CD14-positive monocyte (primary cell): ENCODE measurements at regions not wholly inside any gene's neighbourhood (a gene's known extent, or its start where the extent isn't known, plus 50 kb on each side); places are given as distances from the start of the nearest gene placed in this dataset.

Source experiments
- DNase-seq, 3 donors: peaks; one replicate each; pipeline ENCODE4 v3.0.0-alpha.2; 2011 to 2022
- H2AFZ ChIP-seq: 2 replicates; pipeline ENCODE4 v1.6.0; 2012; ENCODE audit warnings: mild to moderate bottlenecking, low read depth, low read length, inconsistent platforms; ENCODE audit not compliant: insufficient read depth, poor library complexity, severe bottlenecking
- H3K27ac ChIP-seq, 2 donors: 1 replicate in 1 of 2; 2 replicates in 1 of 2; pipeline ENCODE4 v1.5.1; 2012 to 2013; ENCODE audit warnings: low read length in 2 of 2, control low read depth in 1 of 2, inconsistent platforms in 1 of 2, low read depth in 1 of 2, mild to moderate bottlenecking in 1 of 2
- H3K27me3 ChIP-seq, 2 donors: one replicate each; pipeline versions ENCODE4 v1.6.0 to v1.6.1; 2011 to 2013; ENCODE audit warnings: low read length in 2 of 2; ENCODE audit not compliant: control insufficient read depth in 2 of 2, insufficient read depth in 2 of 2
- H3K36me3 ChIP-seq, 2 donors: replicated peaks in 1 of 2; 1 replicate in 1 of 2; 2 replicates in 1 of 2; pipeline versions ENCODE4 v1.5.1 to v1.6.1; 2012 to 2013; ENCODE audit warnings: low read length in 2 of 2, control low read depth in 1 of 2, inconsistent platforms in 1 of 2, mild to moderate bottlenecking in 1 of 2; ENCODE audit not compliant: insufficient read depth in 2 of 2, control insufficient read depth in 1 of 2
- H3K4me1 ChIP-seq, 2 donors: 1 replicate in 1 of 2; 2 replicates in 1 of 2; pipeline versions ENCODE4 v1.5.1 to v1.6.1; 2012 to 2013; ENCODE audit warnings: low read length in 2 of 2, control low read depth in 1 of 2, inconsistent platforms in 1 of 2, mild to moderate bottlenecking in 1 of 2, moderate library complexity in 1 of 2; ENCODE audit not compliant: insufficient read depth in 2 of 2, control insufficient read depth in 1 of 2
- H3K4me2 ChIP-seq: replicated peaks from 2 replicates; pipeline ENCODE3; 2012; ENCODE audit warnings: low read length, moderate library complexity, mild to moderate bottlenecking; ENCODE audit not compliant: poor library complexity, severe bottlenecking; ENCODE audit errors: extremely low read depth
- H3K4me3 ChIP-seq, 3 experiments: fragments of 200-600 bp in 1 of 3; sonication (generic) in 1 of 3; replicated peaks in 1 of 3; 1 replicate in 2 of 3; 2 replicates in 1 of 3; pipeline ENCODE4 v1.5.1; 2011 to 2013; ENCODE audit warnings: low read length in 3 of 3, mild to moderate bottlenecking in 3 of 3, control low read depth in 2 of 3, low read depth in 2 of 3, inconsistent platforms in 1 of 3, moderate library complexity in 1 of 3
- H3K79me2 ChIP-seq: 2 replicates; pipeline ENCODE4 v1.6.0; 2012; ENCODE audit warnings: mild to moderate bottlenecking, control low read depth, inconsistent platforms, low read length, moderate library complexity; ENCODE audit not compliant: insufficient read depth
- H3K9ac ChIP-seq: 2 replicates; pipeline ENCODE4 v1.6.0; 2017; ENCODE audit warnings: low read length, mild to moderate bottlenecking; ENCODE audit not compliant: insufficient read depth, poor library complexity, severe bottlenecking
- H3K9me3 ChIP-seq, 2 donors: replicated peaks in 1 of 2; 1 replicate in 1 of 2; 2 replicates in 1 of 2; pipeline versions ENCODE4 v1.5.1 to v1.6.1; 2012 to 2013; ENCODE audit warnings: low read length in 2 of 2, control low read depth in 1 of 2; ENCODE audit not compliant: control insufficient read depth in 1 of 2, insufficient read depth in 1 of 2
- H4K20me1 ChIP-seq: 2 replicates; pipeline ENCODE4 v1.6.0; 2012; ENCODE audit warnings: mild to moderate bottlenecking, low read length, control low read depth, moderate library complexity; ENCODE audit not compliant: insufficient read depth
- H3K27ac Mint-ChIP-seq, 7 donors: one replicate each; pipeline ENCODE4 v1.8.0; 2020; ENCODE audit warnings: mild to moderate bottlenecking in 7 of 7, mixed read lengths in 7 of 7, moderate library complexity in 6 of 7, inconsistent platforms in 2 of 7
- H3K27me3 Mint-ChIP-seq, 3 donors: one replicate each; pipeline ENCODE4 v1.8.0; 2021 to 2022; ENCODE audit warnings: low read depth in 3 of 3, mild to moderate bottlenecking in 3 of 3, mixed read lengths in 3 of 3, moderate library complexity in 3 of 3, inconsistent platforms in 1 of 3
- H3K36me3 Mint-ChIP-seq, 2 donors: one replicate each; pipeline ENCODE4 v1.8.0; 2020; ENCODE audit warnings: mixed read lengths in 2 of 2, inconsistent platforms in 1 of 2, mild to moderate bottlenecking in 1 of 2
- H3K4me1 Mint-ChIP-seq: one replicate; pipeline ENCODE4 v1.8.0; 2020; ENCODE audit warnings: mild to moderate bottlenecking, mixed read lengths
- H3K4me3 Mint-ChIP-seq, 2 donors: one replicate each; pipeline ENCODE4 v1.8.0; 2020; ENCODE audit warnings: mild to moderate bottlenecking in 2 of 2, mixed read lengths in 2 of 2, moderate library complexity in 1 of 2
- H3K9me3 Mint-ChIP-seq, 7 donors: one replicate each; pipeline ENCODE4 v1.8.0; 2020 to 2022; ENCODE audit warnings: mixed read lengths in 7 of 7, mild to moderate bottlenecking in 6 of 7, moderate library complexity in 6 of 7, inconsistent platforms in 2 of 7
- CTCF ChIP-seq: fragments of 200-600 bp; IDR thresholded peaks from one replicate; pipeline ENCODE4 v1.8.0; 2022; ENCODE audit warnings: antibody characterized with exemption, mild to moderate bottlenecking
- WGBS: methylation state at CpG from one replicate; pipeline ENCODE4 v1.1.5; 2013; ENCODE audit warnings: missing lambda C conversion rate; ENCODE audit not compliant: insufficient coverage; 5-methylcytosine and 5-hydroxymethylcytosine counted together
- intact Hi-C, 2 donors: fragments of 100-400 bp; cut with micrococcal nuclease; formaldehyde crosslinking; loops; one replicate each; pipeline versions ENCODE4 v1.15.0 to v1.15.1; 2023

- no peaks in the 10 kb centered on the region for H3K27me3 ChIP-seq
- TF ChIP-seq CTCF: no peak
- no peak overlapping the region for H3K27ac ChIP-seq
- H3K4me3 ChIP-seq: no peak overlapping the region
- H3K9me3 ChIP-seq: peaks cover 4 to 6% of the 10 kb centered on the region in 2 donors
- H3K36me3 ChIP-seq: no peaks in the 10 kb centered on the region
- no CpG with 5 or more reads among the region's 1 CpG for WGBS
- Mint-ChIP-seq H3K4me3 (no peak overlapping the region), H3K36me3 (no peaks in the 10 kb centered on the region), H3K4me1 (no peaks in the 10 kb centered on the region), H3K27ac (no peak overlapping the region), H3K9me3 (peaks cover 0 to 14% (median 6%) of the 10 kb centered on the region in 7 donors), H3K27me3 (no peaks in the 10 kb centered on the region)
- H3K4me2 ChIP-seq: no peak overlapping the region
- H3K9ac ChIP-seq: no peak overlapping the region
- no peaks in the 10 kb centered on the region for H4K20me1 ChIP-seq
- H2AFZ ChIP-seq: no peak overlapping the region
- intact Hi-C loops: no loop called here
- no peaks in the 10 kb centered on the region for H3K4me1 ChIP-seq
- H3K79me2 ChIP-seq: no peaks in the 10 kb centered on the region
- no peak for DNase-seq
These were observed 473.7 kb upstream of the LMCD1 start for GRCh38 chr3:8027954-8028353.

DNA sequence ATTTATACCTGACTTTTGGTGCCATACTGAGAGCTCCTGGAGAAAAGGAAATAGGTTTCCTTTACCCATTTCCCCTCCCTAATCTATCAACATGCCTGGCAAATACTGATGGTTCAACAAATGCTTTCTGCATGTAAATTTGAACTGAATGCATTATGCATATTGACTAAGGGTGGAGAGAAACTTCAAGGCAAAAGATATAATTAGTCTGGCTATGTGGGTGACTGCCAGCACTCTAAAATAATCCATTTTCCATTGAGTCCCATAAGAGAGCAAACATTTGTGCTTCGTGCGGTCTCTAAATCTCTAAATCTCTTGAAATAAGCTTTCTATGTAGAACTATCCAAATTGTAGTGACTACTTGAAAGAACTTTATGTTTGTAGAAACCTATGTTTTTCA is 451.3 kb upstream of the LMCD1 start:
- DNase-seq: no peak
- Histone ChIP-seq H3K27me3 (no peaks in the 10 kb centered on the region), H3K27ac (no peak overlapping the region), H3K4me3 (no peak overlapping the region), H3K4me1 (no peaks in the 10 kb centered on the region), H4K20me1 (no peaks in the 10 kb centered on the region), H3K9me3 (no peaks in the 10 kb centered on the region), H3K36me3 (no peaks in the 10 kb centered on the region), H2AFZ (no peak overlapping the region), H3K4me2 (no peak overlapping the region), H3K9ac (no peak overlapping the region), H3K79me2 (no peaks in the 10 kb centered on the region)
- intact Hi-C loops: no loop called here
- Mint-ChIP-seq H3K4me1 (no peaks in the 10 kb centered on the region), H3K4me3 (no peak overlapping the region), H3K27ac (no peak overlapping the region), H3K27me3 (peaks cover 0 to 2% (median 1%) of the 10 kb centered on the region in 3 donors), H3K36me3 (no peaks in the 10 kb centered on the region), H3K9me3 (peaks cover 0 to 5% (median 3%) of the 10 kb centered on the region in 7 donors)
- no CpG with 5 or more reads among the region's 2 CpGs for WGBS
- no peak for TF ChIP-seq CTCF
